Osteoblast (primary cell): ENCODE measurements at regions not wholly inside any gene's neighbourhood (a gene's known extent, or its start where the extent isn't known, plus 50 kb on each side); places are given as distances from the start of the nearest gene placed in this dataset.
A peak's percentile ranks its signal among the peaks of the same experiment; 100 is the strongest.

Experiments used
- DNase-seq: peaks from one replicate; pipeline ENCODE4 v3.0.0; 2011; ENCODE audit warnings: low spot score, mixed read lengths; ENCODE audit not compliant: insufficient read length; ENCODE audit errors: missing footprints
- H2AFZ ChIP-seq: 2 replicates; pipeline ENCODE4 v1.6.0; 2011; ENCODE audit warnings: mild to moderate bottlenecking, low read length
- H3K27ac ChIP-seq: 2 replicates; pipeline ENCODE4 v1.5.1; 2011; ENCODE audit warnings: mild to moderate bottlenecking, low read depth, low read length, moderate library complexity
- H3K27me3 ChIP-seq: 2 replicates; pipeline ENCODE4 v1.6.0; 2012; ENCODE audit warnings: mild to moderate bottlenecking, control low read depth, inconsistent platforms, low read length, moderate library complexity; ENCODE audit not compliant: insufficient read depth
- H3K36me3 ChIP-seq: 2 replicates; pipeline ENCODE4 v1.5.1; 2011; ENCODE audit warnings: mild to moderate bottlenecking, low read length, control low read depth, moderate library complexity; ENCODE audit not compliant: insufficient read depth
- H3K4me1 ChIP-seq: 2 replicates; pipeline ENCODE4 v1.5.1; 2011; ENCODE audit warnings: mild to moderate bottlenecking, low read length, control low read depth, moderate library complexity; ENCODE audit not compliant: insufficient read depth
- H3K4me2 ChIP-seq: 2 replicates; pipeline ENCODE4 v1.6.0; 2011; ENCODE audit warnings: mild to moderate bottlenecking, low read length; ENCODE audit not compliant: insufficient read depth
- H3K4me3 ChIP-seq: fragments of 200-600 bp; sonication (generic); 3 replicates; pipeline ENCODE4 v1.5.1; 2012; ENCODE audit warnings: mild to moderate bottlenecking, low read length, inconsistent platforms; ENCODE audit not compliant: insufficient read depth
- H3K79me2 ChIP-seq: 2 replicates; pipeline ENCODE4 v1.6.0; 2012; ENCODE audit warnings: mild to moderate bottlenecking, low read length, control low read depth, inconsistent platforms; ENCODE audit not compliant: insufficient read depth
- H3K9me3 ChIP-seq: 2 replicates; pipeline ENCODE4 v1.5.1; 2011; ENCODE audit warnings: low read depth, low read length, control low read depth
- H4K20me1 ChIP-seq: 2 replicates; pipeline ENCODE4 v1.6.0; 2012; ENCODE audit warnings: mild to moderate bottlenecking, low read length, control low read depth; ENCODE audit not compliant: insufficient read depth
- CTCF ChIP-seq: IDR thresholded peaks from 2 replicates; pipeline ENCODE4 v1.5.1; 2011; ENCODE audit warnings: mild to moderate bottlenecking, low read depth, low read length, moderate library complexity; ENCODE audit errors: extremely low read depth

DNA sequence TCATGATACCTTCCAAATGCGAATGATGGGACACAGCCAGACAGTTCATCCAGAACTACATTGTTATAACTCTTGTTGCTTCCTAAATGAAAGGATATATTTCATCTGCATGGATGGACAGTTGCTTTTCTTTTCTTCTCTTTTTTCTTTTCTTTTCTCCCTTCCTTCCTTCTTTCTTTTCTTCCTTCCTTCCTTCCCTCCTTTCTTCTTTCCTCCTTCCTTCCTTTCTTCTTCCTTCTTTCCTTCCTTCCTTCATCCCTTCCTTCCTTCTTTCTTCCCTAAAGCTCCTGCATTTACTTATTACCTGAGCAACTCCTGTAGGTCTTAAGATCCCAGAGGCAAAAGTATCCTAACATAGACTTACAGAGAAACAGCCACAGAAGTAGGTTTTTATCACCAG is 221.6 kb downstream of the DUSP10 start:
- H3K79me2 ChIP-seq: no peaks in the 10 kb centered on the region
- H3K4me1 ChIP-seq: no peaks in the 10 kb centered on the region
- DNase-seq: no peak
- no peaks in the 10 kb centered on the region for H3K36me3 ChIP-seq
- H3K9me3 ChIP-seq: no peaks in the 10 kb centered on the region
- H4K20me1 ChIP-seq: no peaks in the 10 kb centered on the region
- no peaks in the 10 kb centered on the region for H3K27me3 ChIP-seq
- no peak for TF ChIP-seq CTCF
- H2AFZ ChIP-seq: no peak overlapping the region
- no peak overlapping the region for H3K27ac ChIP-seq
- H3K4me2 ChIP-seq: no peak overlapping the region
- no peak overlapping the region for H3K4me3 ChIP-seq

DNA sequence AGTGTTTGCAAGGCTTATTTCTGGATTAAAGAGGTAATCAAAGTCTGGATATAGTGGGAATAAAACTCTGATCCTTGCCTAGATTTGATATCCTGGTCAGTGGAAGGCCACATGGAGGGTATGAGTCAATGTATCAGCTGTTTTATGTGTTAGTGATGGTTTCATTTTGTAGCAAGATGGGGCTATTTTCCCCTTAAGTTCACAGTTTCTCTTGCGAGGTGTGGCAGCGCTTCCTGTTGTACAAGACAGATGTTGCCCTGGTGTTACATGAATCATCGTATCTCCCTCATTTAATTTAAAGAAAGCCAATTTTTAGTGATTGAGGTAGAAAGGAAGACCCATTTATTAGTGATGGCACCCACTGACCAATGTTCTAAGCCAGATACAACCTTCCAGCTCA is 220.2 kb downstream of the DUSP10 start:
- Histone ChIP-seq H3K36me3 (no peaks in the 10 kb centered on the region), H3K27me3 (no peaks in the 10 kb centered on the region), H3K27ac (no peak overlapping the region), H3K79me2 (no peaks in the 10 kb centered on the region), H2AFZ (no peak overlapping the region), H3K4me3 (no peak overlapping the region), H4K20me1 (no peaks in the 10 kb centered on the region), H3K4me2 (no peak overlapping the region), H3K4me1 (no peaks in the 10 kb centered on the region), H3K9me3 (no peaks in the 10 kb centered on the region)
- DNase-seq: no peak
- TF ChIP-seq CTCF: no peak

- TF ChIP-seq CTCF: no peak
- no peak overlapping the region for H3K4me2 ChIP-seq
- no peaks in the 10 kb centered on the region for H4K20me1 ChIP-seq
- no peaks in the 10 kb centered on the region for H3K36me3 ChIP-seq
- H2AFZ ChIP-seq: peak overlapping the region; percentile 31
- H3K9me3 ChIP-seq: no peaks in the 10 kb centered on the region
- no peak overlapping the region for H3K27ac ChIP-seq
- no peaks in the 10 kb centered on the region for H3K4me1 ChIP-seq
- no peak overlapping the region for H3K4me3 ChIP-seq
- DNase-seq: no peak
- H3K27me3 ChIP-seq: no peaks in the 10 kb centered on the region
- no peaks in the 10 kb centered on the region for H3K79me2 ChIP-seq
These were observed 219.4 kb downstream of the DUSP10 start for GRCh38 chr1:221522529-221522940.

GRCh38 chr1:221525749-221526148 is 216.1 kb downstream of the DUSP10 start:
- Histone ChIP-seq H3K27ac (no peak overlapping the region), H3K4me2 (no peak overlapping the region), H3K27me3 (no peaks in the 10 kb centered on the region), H3K36me3 (no peaks in the 10 kb centered on the region), H3K9me3 (no peaks in the 10 kb centered on the region), H2AFZ (no peak overlapping the region), H4K20me1 (no peaks in the 10 kb centered on the region), H3K79me2 (no peaks in the 10 kb centered on the region), H3K4me3 (no peak overlapping the region), H3K4me1 (no peaks in the 10 kb centered on the region)
- DNase-seq: no peak
- TF ChIP-seq CTCF: no peak
